Keratinocyte (primary cell): ENCODE measurements at regions not wholly inside any gene's neighbourhood (a gene's known extent, or its start where the extent isn't known, plus 50 kb on each side); places are given as distances from the start of the nearest gene placed in this dataset.

Source experiments
- EZH2 ChIP-seq: IDR thresholded peaks from one replicate; pipeline ENCODE4 v1.6.1; 2012; ENCODE audit warnings: inconsistent platforms, mild to moderate bottlenecking, low read length, moderate library complexity
- TF ChIP-seq, protein P1 (sequence below), 3 experiments: IDR thresholded peaks in 1 of 3; conservative IDR thresholded peaks in 1 of 3; optimal IDR thresholded peaks in 1 of 3; 2 replicates in 2 of 3; 3 replicates in 1 of 3; pipeline versions ENCODE3 to v1.5.1; 2011; ENCODE audit warnings: low read length in 3 of 3, mild to moderate bottlenecking in 3 of 3, moderate library complexity in 2 of 3, control low read depth in 1 of 3, inconsistent platforms in 1 of 3; ENCODE audit not compliant: insufficient read depth in 2 of 3; ENCODE audit errors: extremely low read depth in 1 of 3

DNA sequence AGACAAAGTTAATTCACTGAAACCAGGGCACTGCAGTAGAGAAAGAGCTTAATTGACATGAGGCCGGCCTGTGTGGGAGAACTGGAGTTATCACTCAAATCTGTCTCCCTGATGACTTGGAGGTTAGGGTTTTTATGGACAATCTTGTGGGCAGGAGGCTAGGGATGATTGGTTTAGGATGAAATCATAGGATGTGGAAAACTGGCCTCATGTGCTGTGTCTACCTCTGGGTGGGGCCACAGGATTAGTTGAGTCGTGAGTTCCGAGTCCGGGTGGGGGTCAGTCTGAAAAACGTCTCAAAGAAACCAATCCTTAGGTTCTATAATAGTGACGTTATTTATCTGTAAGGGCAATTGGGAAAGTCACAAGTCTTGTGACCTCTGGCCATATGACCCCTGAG is 68.1 kb downstream of the UCHL1 start:
- TF ChIP-seq, protein P1, sequence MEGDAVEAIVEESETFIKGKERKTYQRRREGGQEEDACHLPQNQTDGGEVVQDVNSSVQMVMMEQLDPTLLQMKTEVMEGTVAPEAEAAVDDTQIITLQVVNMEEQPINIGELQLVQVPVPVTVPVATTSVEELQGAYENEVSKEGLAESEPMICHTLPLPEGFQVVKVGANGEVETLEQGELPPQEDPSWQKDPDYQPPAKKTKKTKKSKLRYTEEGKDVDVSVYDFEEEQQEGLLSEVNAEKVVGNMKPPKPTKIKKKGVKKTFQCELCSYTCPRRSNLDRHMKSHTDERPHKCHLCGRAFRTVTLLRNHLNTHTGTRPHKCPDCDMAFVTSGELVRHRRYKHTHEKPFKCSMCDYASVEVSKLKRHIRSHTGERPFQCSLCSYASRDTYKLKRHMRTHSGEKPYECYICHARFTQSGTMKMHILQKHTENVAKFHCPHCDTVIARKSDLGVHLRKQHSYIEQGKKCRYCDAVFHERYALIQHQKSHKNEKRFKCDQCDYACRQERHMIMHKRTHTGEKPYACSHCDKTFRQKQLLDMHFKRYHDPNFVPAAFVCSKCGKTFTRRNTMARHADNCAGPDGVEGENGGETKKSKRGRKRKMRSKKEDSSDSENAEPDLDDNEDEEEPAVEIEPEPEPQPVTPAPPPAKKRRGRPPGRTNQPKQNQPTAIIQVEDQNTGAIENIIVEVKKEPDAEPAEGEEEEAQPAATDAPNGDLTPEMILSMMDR (optimal IDR thresholded peaks at IDR 0.05 in 1 of 3, IDR thresholded peaks at IDR 0.05 in 1 of 3, conservative IDR thresholded peaks at IDR 0.05 in 1 of 3; ENCODE audit: extremely low read depth in 1 of 3, insufficient read depth in 2 of 3, low read length in 3 of 3) = no peak
- no peak for TF ChIP-seq EZH2
